ENCODE measurements at regions not wholly inside any gene's neighbourhood (a gene's known extent, or its start where the extent isn't known, plus 50 kb on each side); places are given as distances from the start of the nearest gene placed in this dataset.
A peak's percentile ranks its signal among the peaks of the same experiment; 100 is the strongest.

DNA sequence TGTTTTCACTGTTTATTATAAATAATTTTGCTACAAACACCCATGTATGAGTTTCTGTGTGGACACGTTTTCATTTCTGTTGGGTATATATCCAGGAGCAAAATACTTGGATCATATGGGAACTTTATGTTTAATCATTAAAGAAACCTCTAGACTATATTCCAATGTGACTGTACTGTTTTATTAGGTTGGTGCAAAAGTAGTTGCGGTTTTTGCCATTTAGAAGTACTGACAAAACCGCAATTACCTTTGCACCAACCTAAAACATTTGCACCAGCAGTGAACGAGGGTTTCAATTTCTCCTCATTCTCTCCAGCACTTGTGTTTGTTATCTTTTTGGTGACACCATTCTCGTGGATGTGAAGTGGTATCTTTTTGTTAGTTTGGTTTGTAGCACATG is 565.0 kb downstream of the TRIML1 start:
- TF ChIP-seq, protein P1, sequence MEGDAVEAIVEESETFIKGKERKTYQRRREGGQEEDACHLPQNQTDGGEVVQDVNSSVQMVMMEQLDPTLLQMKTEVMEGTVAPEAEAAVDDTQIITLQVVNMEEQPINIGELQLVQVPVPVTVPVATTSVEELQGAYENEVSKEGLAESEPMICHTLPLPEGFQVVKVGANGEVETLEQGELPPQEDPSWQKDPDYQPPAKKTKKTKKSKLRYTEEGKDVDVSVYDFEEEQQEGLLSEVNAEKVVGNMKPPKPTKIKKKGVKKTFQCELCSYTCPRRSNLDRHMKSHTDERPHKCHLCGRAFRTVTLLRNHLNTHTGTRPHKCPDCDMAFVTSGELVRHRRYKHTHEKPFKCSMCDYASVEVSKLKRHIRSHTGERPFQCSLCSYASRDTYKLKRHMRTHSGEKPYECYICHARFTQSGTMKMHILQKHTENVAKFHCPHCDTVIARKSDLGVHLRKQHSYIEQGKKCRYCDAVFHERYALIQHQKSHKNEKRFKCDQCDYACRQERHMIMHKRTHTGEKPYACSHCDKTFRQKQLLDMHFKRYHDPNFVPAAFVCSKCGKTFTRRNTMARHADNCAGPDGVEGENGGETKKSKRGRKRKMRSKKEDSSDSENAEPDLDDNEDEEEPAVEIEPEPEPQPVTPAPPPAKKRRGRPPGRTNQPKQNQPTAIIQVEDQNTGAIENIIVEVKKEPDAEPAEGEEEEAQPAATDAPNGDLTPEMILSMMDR (conservative IDR thresholded peaks at IDR 0.05; ENCODE audit: low read length) = no peak
- DNase-seq (ENCODE audit: low read depth) = no peak
- H3K4me3 ChIP-seq (ENCODE audit: low read length) = no peak overlapping the region

DNA sequence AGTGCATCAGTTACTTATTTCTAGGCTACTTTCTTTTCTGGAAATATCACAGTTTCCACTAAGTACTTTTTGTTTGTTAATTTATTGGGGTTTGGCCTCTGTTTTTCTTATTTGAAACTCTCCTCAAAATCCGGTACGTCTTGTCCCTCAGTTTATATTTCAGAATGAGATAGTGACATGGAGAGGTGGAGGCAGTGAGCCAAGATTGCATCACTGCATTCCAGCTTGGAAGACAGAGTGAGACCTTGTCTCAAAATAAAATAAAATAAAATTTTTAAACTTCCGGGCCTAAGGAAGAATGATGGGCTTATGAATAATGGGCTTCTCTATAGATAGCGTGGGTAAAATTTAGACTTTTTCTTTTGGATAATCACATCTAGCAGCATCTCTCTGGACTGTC is 567.8 kb downstream of the TRIML1 start:
- TF ChIP-seq, protein P1 (conservative IDR thresholded peaks at IDR 0.05; ENCODE audit: low read length) = no peak
- no peak for DNase-seq (ENCODE audit: low read depth)

DNA sequence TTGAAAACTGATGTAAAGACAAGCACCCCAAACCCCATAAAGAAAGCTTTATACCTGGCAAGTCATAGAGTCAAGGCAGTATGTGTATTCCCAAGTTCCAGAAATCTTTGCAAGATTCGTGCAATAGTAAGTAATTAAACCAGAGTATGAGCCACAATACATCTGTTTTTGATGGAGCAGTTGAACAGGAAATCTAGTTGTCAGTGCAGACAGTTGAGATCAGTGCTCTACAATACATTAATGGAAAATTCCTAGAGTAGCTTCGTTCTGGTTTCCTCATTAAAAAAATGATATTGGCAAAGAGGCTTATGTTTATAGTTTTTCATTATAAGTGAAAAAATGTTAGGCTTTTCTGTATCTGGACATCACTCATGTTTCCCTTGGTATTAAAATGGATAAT is 575.3 kb downstream of the TRIML1 start:
- TF ChIP-seq, protein P1 (conservative IDR thresholded peaks at IDR 0.05; ENCODE audit: low read length) = no peak
- no peak overlapping the region for H3K4me3 ChIP-seq (ENCODE audit: low read length)
- peak; percentile 81 for DNase-seq (ENCODE audit: low read depth)

More for the DNA sequence above, 567.8 kb downstream of the TRIML1 start:
- no peak overlapping the region for H3K4me3 ChIP-seq (ENCODE audit: low read length)

DNA sequence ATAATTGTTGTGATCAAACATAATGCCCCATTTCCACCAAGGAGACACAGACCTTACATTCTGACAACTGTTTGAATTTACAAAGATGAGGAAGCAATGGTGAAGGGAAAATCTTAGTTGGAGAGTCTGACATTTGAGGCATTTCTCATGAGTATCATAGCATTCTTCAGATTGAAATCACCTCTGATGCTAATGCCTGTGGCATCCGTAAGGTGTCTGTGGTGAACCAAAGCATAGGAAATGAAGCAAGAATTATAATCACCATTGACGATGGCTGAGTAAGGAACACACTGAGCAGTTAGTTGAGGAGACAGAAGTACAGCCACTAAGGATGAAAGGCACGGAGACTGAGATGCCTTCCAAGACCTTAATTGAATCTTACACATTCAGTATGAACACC is 575.7 kb downstream of the TRIML1 start:
- DNase-seq (ENCODE audit: low read depth) = peak; percentile 87
- TF ChIP-seq, protein P1 (conservative IDR thresholded peaks at IDR 0.05; ENCODE audit: low read length) = no peak
- no peak overlapping the region for H3K4me3 ChIP-seq (ENCODE audit: low read length)

DNA sequence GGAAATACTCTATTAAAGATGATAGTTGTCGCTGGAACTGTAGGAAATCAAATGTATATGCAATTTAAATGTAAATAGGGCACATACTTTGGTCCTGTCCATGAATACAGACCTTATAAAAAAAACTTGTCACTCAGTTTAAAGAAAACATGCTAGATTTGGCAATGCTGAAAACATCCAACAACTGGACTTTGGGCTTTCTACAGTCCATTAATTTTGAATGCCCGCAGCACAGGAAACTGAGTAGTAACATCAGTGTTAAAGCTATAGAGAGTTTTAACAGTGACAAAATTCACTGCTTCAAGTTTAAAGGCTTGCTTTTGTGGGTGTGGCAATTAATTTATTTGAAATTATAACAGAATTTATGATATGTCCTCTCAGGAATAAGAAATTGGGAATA is 578.4 kb downstream of the TRIML1 start:
- TF ChIP-seq, protein P1 (conservative IDR thresholded peaks at IDR 0.05; ENCODE audit: low read length) = no peak
- no peak for DNase-seq (ENCODE audit: low read depth)
- no peak overlapping the region for H3K4me3 ChIP-seq (ENCODE audit: low read length)

DNA sequence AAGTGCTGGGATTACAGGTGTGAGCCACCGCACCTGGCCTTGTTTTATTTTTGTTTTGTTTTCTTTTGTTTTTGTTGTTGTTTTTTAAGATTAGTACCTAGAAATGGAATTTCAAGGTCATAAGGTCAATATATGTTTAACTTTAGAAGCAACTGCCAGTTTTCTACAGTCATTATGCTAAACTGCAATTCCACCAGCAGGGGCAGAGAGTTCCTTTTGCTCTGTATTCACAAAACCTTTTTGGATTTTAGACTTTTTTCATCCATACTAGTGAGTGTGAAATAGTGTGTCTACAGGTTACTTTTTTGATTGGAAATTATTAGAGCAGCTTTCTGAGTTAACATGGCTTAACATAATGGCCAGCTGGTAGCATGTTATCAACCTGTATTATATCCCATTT is 580.6 kb downstream of the TRIML1 start:
- no peak overlapping the region for H3K4me3 ChIP-seq (ENCODE audit: low read length)
- TF ChIP-seq, protein P1 (conservative IDR thresholded peaks at IDR 0.05; ENCODE audit: low read length) = peak; percentile 28; the same call in 1 of the 2 replicates
- no peak for DNase-seq (ENCODE audit: low read depth)

DNA sequence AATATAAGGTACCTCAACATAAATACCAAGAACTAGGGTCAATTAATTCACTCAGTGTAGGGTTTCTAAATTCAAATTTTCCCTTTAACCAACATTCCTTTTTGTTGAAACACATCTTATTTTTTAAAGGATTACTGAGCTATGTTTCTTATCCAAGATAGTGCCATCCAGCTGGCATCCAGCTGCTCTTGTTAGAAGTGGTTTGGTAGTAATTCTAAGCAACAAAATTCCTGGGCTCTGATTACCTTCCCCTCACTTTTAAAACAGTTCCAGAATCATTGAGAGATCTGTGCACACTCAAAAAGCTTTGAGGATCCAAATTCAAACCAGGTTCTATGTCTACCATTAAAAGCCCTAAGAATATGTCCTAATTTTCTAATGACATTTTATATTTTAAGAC is 583.7 kb downstream of the TRIML1 start:
- DNase-seq (ENCODE audit: low read depth) = peak; percentile 65
- no peak overlapping the region for H3K4me3 ChIP-seq (ENCODE audit: low read length)
- TF ChIP-seq, protein P1 (conservative IDR thresholded peaks at IDR 0.05; ENCODE audit: low read length) = no peak

All from AG10803 (cell line).